GM21381 (cell line): ENCODE measurements at regions not wholly inside any gene's neighbourhood (a gene's known extent, or its start where the extent isn't known, plus 50 kb on each side); places are given as distances from the start of the nearest gene placed in this dataset.
"Not testable (repeated sequence)": the region's sequence is repeated elsewhere in the genome, so short reads cannot be mapped to it uniquely, and the experiment has no call there.

ENCODE experiments used
- ATAC-seq: cut with Tn5 transposase; IDR thresholded peaks from one replicate; pipeline ENCODE4 v1.9.1; 2021; ENCODE audit warnings: mild to moderate bottlenecking, moderate library complexity; ENCODE audit not compliant: unreplicated experiment

GRCh38 chr20:22106308-22106938, 401.0 kb downstream of the PAX1 start:
- no peak for ATAC-seq

GRCh38 chr20:22101606-22102005, 396.1 kb downstream of the PAX1 start:
- ATAC-seq, result no peak

GRCh38 chr20:22100686-22101085, 395.2 kb downstream of the PAX1 start:
- ATAC-seq, result no peak

GRCh38 chr20:22099348-22099747, 393.9 kb downstream of the PAX1 start:
- ATAC-seq, result no peak

- no peak for ATAC-seq
These were observed 393.0 kb downstream of the PAX1 start for GRCh38 chr20:22098511-22098910.

GRCh38 chr20:22093122-22093521, 387.7 kb downstream of the PAX1 start:
- ATAC-seq, result no peak

- no peak for ATAC-seq
These were observed 383.4 kb downstream of the PAX1 start for GRCh38 chr20:22088882-22089281.

- no peak for ATAC-seq
These were observed 375.5 kb downstream of the PAX1 start for GRCh38 chr20:22080985-22081384.

- ATAC-seq, result no peak
These were observed 369.2 kb downstream of the PAX1 start for GRCh38 chr20:22074635-22075034.

- ATAC-seq, result no peak
These were observed 366.4 kb downstream of the PAX1 start for GRCh38 chr20:22071841-22072240.

- no peak for ATAC-seq
These were observed 365.2 kb downstream of the PAX1 start for GRCh38 chr20:22070610-22071058.

GRCh38 chr20:22063753-22064152, 358.3 kb downstream of the PAX1 start:
- ATAC-seq, result no peak

GRCh38 chr20:22062874-22063273, 357.4 kb downstream of the PAX1 start:
- ATAC-seq, result no peak

GRCh38 chr20:22060610-22061009, 355.1 kb downstream of the PAX1 start:
- no peak for ATAC-seq

- ATAC-seq, result no peak
These were observed 353.3 kb downstream of the PAX1 start for GRCh38 chr20:22058746-22059145.

GRCh38 chr20:22055981-22056380, 350.5 kb downstream of the PAX1 start:
- ATAC-seq, result no peak

GRCh38 chr20:22052025-22052650, 346.7 kb downstream of the PAX1 start:
- ATAC-seq, result no peak

- not testable (repeated sequence) for ATAC-seq
These were observed 340.6 kb downstream of the PAX1 start for GRCh38 chr20:22045956-22046507.

- ATAC-seq, result no peak
These were observed 322.0 kb downstream of the PAX1 start for GRCh38 chr20:22027423-22027822.

GRCh38 chr20:22020201-22020600, 314.7 kb downstream of the PAX1 start:
- no peak for ATAC-seq

GRCh38 chr20:22008456-22008855, 303.0 kb downstream of the PAX1 start:
- ATAC-seq, result no peak

GRCh38 chr20:22006306-22006705, 300.8 kb downstream of the PAX1 start:
- no peak for ATAC-seq
